Lung microvascular endothelial cell (primary cell): ENCODE measurements at regions not wholly inside any gene's neighbourhood (a gene's known extent, or its start where the extent isn't known, plus 50 kb on each side); places are given as distances from the start of the nearest gene placed in this dataset.
A peak's percentile ranks its signal among the peaks of the same experiment; 100 is the strongest.

Experiments used
- DNase-seq, 2 donors: peaks; one replicate each; pipeline versions ENCODE4 v3.0.0 to v3.0.0-alpha.2; 2010; ENCODE audit warnings: low read depth in 2 of 2

DNA sequence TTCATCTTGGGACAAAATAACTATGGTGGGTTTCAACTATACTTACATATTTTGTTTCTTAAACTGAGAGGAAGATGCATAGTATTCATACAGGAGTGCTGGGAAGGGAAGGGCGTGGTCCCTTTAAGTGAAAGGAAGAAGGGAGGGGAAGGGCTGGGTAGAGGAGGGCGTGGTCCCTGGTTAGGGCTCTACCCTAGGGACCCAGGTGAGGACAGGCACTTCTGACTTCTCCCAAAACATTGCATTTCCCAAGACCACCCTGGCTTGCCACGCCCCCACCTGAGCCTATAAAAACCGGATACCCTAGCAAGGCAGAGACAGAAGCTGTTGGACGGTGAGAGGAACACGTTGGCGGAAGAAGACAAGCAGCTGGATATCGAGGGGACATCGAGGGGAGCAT lies 157.6 kb upstream of the PLXNA4 start:
- DNase-seq: no peak

DNA sequence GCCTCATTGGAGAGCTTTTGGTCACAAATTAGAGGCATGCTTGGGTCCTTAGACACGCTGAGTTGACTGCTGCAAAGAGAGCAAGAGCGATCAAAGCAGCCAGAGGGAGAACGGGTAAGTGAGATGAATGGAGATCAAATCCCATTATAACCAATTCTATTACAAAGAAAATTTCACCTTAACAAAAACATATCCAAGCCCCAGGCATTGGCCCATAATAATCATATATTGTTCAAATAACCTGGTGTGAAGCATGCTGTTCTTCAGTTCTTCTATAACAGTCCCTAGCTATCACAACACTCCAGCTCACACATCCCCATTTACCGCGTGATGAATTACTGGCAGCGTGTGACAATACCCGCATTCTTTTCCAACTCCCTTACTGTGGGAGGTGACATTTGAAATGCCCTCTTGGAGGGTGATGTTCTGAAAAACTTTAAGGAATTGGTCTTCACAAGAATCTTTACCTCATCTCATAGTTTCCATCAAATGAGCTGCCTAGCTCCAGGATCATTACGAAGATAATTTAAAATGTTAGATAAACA lies 156.1 kb upstream of the PLXNA4 start:
- DNase-seq: no peak

DNA sequence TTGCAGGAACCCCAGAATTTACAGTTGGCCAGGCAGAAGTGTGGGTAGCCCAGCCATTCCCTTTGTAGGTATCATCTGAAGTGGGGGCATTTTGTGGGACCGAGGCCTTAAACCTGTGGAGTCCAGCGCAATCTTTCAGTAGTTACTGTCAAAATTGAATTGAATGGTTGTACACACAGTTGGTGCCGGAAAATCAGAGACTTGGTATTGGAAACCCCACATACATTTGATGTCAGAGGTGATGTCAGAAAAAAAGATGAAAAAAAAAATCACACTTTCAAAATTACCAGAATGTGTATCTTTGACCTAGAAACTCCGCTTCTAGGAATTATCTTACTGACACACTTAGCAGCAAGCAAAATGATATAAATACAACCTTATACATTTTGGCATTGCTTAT lies 153.8 kb upstream of the PLXNA4 start:
- DNase-seq: no peak

DNA sequence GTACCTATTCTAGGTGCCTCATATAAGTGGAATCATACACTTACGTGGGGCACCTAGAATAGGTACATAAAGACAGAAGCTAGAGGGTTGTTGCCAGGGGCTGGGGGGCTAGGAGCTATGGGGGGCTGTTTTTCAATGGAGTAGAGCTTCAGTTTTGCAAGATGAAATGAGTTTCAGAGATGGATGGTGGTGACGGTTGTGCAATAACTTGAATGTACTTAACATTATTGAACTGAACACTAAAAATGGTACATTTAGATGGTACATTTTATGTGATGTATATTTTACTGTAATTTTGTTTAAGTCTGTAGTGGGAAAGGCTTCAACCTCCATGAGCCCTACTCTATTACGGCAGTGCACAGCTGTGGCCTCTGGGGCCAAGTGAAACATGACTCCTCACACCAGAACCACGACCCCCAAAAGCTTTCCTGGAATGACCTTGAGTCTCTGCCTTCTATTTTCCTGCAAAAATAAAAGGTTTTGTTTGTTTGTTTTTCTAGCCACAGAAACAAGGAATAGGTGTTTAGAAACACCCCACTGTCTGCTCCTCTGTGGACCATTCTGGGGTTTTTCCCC lies 147.3 kb upstream of the PLXNA4 start:
- DNase-seq: no peak

DNA sequence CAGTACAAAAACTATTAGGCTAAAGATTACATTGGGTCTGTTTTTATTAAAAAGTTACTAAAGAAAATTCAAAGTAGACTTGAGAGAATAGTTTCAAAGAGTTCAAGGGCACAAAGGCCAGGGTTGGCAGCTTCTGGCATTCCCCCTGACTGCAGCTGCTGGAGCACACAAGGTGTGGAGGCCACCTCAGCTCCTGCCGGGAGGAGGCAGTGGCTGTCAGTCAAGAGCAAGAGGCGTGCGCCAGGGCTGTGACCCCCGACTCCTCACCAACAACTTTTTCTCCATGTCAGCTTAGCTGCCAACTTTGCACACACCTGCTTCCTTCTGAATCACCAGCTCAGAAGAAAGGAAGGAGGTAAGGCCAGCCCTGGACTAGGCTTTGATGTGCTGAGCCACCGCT lies 144.6 kb upstream of the PLXNA4 start:
- no peak for DNase-seq

DNA sequence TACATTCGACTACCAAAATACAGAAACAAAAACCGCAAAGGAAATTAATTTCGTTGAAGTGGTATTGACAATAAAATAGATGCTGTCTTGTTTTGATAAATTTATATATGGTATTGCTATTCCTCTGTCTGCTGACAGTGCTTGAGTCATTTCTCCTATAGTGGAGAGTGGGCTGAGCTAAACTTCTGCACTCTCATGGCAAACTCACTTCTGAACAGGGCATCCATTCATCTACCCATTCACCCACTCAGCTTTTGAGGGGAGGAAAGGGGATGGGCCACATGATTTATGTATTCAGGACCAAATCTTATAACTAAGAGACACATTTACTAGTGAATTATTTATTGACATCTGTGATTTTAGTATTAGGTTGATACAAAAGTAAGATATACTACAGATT lies 137.6 kb upstream of the PLXNA4 start:
- no peak for DNase-seq

DNA sequence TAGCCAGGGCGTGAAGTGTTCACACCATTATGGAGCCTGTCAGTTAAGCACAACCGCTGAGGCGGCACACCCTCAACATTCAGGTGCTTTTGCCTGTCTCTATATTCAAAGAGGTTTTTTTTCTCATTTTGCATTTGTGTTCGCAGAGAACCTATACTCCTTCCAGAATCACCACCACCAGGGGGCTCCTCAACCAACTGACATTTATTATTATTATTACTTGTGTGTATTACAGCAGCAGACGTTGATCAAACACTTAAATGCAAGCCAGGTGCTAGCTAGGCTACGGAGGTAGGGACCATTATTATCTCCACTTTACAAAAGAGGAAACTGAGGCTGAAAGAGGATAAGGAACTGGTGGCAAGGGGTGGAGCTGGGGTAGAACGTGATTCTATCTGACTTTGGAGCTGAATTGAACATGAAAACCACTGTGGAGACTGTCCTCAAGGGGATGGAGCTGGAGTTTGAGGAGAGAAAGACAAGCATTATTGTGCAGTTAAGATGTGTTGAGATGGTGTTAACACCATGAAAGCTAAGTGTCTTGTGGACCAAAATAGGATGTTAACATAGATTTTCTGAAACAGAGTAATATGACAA lies 133.8 kb upstream of the PLXNA4 start:
- peak; percentile 59 to 65 for DNase-seq

DNA sequence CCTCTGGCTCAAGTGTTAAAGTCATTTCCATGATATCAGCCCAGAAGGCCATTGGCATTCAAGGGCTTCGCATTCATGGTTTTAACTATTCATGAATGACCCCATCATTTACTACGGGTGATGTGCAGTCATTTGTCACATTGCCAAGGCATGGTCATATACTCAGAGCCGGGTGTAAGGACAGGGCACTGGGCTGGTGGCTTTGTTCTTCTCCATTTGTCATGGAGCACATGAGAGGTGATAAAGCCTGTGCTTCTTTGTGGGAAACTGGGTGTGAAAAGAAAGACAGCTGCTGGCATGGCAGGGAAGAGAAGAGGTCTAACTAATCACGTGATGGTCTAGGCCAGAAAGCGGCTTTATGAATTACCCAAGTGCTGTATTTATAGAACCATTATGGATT lies 132.2 kb upstream of the PLXNA4 start:
- DNase-seq: no peak

GRCh38 chr7:132705146-132705545 lies 128.9 kb upstream of the PLXNA4 start:
- no peak for DNase-seq

- DNase-seq: no peak
Observed at GRCh38 chr7:132703742-132704141, 127.5 kb upstream of the PLXNA4 start.

DNA sequence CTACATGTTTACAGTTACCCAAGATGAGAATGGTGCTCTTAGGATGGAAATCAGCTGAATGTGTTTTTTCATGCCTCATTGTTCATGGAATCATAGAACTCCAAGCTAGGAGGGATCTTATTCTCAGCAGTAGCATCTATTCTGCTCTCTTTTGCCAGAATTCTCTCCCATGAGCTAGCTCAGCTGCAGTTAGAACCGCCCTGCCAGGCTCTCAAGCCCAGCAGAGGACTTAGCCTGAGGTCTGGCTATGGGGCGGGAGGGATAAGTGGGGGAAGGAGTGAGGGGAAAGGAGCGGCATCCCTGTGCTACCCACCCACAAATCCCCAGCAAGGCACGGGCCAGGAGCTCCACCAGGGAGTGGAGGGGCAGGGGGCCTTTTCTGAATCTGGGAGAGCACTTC lies 120.7 kb upstream of the PLXNA4 start:
- no peak for DNase-seq

- DNase-seq: no peak
Observed at GRCh38 chr7:132696332-132696731, 120.1 kb upstream of the PLXNA4 start.

- DNase-seq: no peak
Observed at GRCh38 chr7:132691201-132691600, 114.9 kb upstream of the PLXNA4 start.

DNA sequence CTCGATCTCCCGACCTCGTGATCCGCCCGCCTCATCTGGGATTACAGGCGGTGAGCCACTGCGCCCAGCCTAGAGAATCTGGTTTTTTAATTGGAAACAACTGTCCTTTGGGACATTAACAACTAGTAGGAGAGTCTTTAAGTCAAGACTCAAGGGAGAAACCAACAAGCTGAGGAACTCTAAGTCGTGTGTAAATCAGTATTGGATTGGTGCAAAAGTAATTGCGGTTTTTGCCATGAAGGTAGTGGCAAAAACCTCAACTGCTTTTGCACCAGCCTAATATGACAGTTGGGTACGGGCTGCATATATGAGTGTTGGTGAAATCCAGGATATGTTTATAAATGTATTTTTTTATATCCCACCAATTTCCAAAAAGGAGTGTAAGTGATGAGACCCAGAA lies 113.9 kb upstream of the PLXNA4 start:
- no peak for DNase-seq

DNA sequence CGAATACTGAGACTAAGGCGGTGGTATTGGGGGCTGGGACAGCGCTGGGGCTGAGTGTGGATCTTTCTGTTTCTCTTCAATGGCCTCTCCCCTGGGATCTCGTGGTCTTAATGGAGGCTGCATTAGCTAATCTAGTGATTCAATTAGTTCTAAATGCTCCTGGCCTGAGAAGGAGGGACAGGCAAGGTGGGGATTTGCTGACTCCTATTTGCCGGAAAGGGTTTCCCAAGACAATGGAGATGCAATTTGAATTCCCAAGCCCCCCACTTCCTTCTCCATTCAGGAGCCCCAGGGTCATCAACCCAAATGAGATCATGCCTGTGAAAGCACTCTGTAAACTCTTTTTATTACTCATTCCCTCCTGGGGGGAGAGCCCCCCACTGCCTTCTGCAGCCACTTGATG lies 111.7 kb upstream of the PLXNA4 start:
- DNase-seq: no peak

DNA sequence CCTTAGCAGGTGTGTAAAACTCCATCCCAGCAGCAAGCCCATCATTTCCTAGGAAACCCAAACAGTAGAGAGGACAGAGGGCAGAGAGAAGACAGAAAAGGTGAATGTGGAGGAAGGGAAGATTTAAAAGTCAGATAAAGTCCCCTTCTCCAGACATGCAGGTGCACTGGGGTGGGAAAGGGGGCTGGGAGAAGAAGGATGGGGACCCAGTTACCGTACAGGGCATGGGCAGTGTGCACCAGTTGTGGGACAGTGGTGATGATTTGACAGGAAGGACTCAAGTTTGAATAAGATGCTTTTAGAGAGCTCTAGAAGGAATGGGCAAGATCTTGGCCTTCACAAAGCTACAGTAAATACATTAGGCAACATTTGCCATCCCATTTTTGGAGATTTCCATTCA lies 110.7 kb upstream of the PLXNA4 start:
- DNase-seq: no peak

DNA sequence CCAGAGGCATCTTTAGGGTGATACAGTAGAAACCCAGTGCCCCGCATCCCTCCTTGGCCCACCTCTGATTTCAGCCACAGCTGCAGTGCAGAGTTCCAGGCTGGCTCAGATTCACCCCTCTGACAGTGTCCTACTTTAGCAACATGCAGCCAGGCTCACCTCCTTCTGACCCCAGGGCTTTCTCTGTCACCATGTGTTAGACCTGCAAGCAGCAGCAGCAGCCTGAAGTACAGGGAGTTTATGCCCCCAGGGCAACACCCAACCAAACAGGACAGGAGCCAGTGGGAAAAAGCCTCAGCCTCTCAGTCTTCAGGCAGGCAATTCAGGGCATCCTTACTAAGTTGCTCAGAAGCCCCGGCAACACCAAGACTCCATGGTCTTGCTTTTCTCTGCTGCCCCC lies 109.0 kb upstream of the PLXNA4 start:
- no peak for DNase-seq

- no peak for DNase-seq
Observed at GRCh38 chr7:132683896-132684690, 107.8 kb upstream of the PLXNA4 start.

DNA sequence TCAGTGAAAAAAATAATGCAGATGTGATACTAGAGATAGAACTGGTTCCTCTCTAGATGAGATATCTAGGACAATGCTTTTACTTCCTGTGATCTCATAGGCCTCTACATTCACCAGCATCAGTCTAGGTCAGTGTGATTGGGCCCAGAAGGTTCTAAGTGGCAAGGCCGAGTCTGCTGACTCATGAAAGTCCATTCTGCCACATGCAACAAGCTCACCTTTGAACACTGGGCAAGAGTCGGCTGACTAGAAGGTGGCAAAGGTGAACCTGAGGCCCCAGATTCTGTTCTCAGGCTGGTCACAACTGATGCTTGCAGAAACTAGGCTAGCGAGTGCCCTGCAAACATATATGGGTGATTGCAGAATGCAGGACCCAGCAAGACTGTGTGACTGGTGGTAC lies 105.7 kb upstream of the PLXNA4 start:
- DNase-seq: no peak

- no peak for DNase-seq
Observed at GRCh38 chr7:132680590-132680989, 104.3 kb upstream of the PLXNA4 start.

DNA sequence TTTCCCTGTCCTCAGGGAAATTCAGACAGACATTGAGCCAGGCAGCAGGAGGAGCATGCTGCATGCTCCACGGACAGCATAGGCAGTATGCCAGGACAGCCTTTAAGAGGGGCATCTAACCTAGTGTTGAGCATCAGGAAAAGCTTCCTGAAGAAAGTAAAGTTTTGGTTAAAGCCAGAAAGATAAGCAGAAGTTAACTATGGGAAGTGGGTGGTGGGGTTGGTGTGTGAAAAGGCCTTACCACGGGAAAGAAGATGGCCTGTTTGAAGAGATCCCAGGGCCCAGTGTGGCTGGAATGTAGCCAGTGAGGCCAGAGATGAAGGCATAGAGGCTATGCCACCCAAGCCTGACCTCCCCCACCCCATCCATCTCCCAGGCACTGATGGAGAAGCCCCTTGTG lies 102.4 kb upstream of the PLXNA4 start:
- DNase-seq: no peak

- no peak for DNase-seq
Observed at GRCh38 chr7:132677918-132678317, 101.6 kb upstream of the PLXNA4 start.
